Dendritic cell treated with granulocyte-macrophage colony-stimulating factor and Interleukin-4, amounts not matched to agents 40 ng/mL and 50 ng/mL, for 4 days (primary cell): ENCODE measurements at regions not wholly inside any gene's neighbourhood (a gene's known extent, or its start where the extent isn't known, plus 50 kb on each side); places are given as distances from the start of the nearest gene placed in this dataset.

Source experiments
- H3K27ac Mint-ChIP-seq: one replicate; pipeline ENCODE4 v1.8.0; 2022; ENCODE audit warnings: mild to moderate bottlenecking, mixed read lengths
- H3K27me3 Mint-ChIP-seq: one replicate; pipeline ENCODE4 v1.8.0; 2022; ENCODE audit warnings: mild to moderate bottlenecking, mixed read lengths
- H3K36me3 Mint-ChIP-seq: one replicate; pipeline ENCODE4 v1.8.0; 2022; ENCODE audit warnings: low read depth, mixed read lengths
- H3K4me1 Mint-ChIP-seq: one replicate; pipeline ENCODE4 v1.8.0; 2022; ENCODE audit warnings: low read depth, mixed read lengths
- H3K4me3 Mint-ChIP-seq: one replicate; pipeline ENCODE4 v1.8.0; 2022; ENCODE audit warnings: mild to moderate bottlenecking, moderate library complexity, mixed read lengths
- H3K9me3 Mint-ChIP-seq: one replicate; pipeline ENCODE4 v1.8.0; 2022; ENCODE audit warnings: mixed read lengths
- intact Hi-C: fragments of 100-400 bp; cut with micrococcal nuclease; formaldehyde crosslinking; loops from one replicate; pipeline ENCODE4 v1.15.0; 2022

DNA sequence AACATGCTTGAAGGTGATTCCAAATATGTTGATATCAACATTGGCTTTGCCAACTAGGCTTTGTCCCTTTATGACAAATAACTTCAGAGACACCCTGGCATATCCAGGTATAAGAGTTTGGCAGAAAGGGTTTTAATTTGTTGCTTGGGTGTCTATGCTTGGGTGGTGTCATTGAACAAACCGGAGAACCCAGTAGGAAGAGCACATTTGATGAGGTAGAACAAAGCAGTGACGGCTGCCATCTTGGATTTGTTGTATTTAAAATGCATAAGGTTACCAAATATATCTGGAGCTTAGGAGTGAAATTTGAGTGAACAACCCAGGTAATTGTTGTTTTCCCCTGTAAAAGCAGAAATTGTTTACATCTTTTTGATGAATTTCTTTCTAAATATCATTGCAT, 503.7 kb upstream of the JARID2 start:
- intact Hi-C loops: no loop called here
- no peaks in the 10 kb centered on the region for H3K9me3 Mint-ChIP-seq
- no peaks in the 10 kb centered on the region for H3K27me3 Mint-ChIP-seq
- peaks cover 69% of the 10 kb centered on the region for H3K4me1 Mint-ChIP-seq
- H3K4me3 Mint-ChIP-seq: no peak overlapping the region
- no peaks in the 10 kb centered on the region for H3K36me3 Mint-ChIP-seq
- H3K27ac Mint-ChIP-seq: no peak overlapping the region

- intact Hi-C loops: no loop called here
- Mint-ChIP-seq H3K27ac (peak overlapping the region; percentile 85), H3K27me3 (no peaks in the 10 kb centered on the region), H3K4me3 (no peak overlapping the region), H3K9me3 (no peaks in the 10 kb centered on the region), H3K36me3 (no peaks in the 10 kb centered on the region), H3K4me1 (peaks cover 64% of the 10 kb centered on the region)
Measured at GRCh38 chr6:14742680-14743079, 503.2 kb upstream of the JARID2 start.

- Mint-ChIP-seq H3K27me3 (no peaks in the 10 kb centered on the region), H3K4me3 (no peak overlapping the region), H3K27ac (peak overlapping the region; percentile 85), H3K9me3 (no peaks in the 10 kb centered on the region), H3K4me1 (peaks cover 65% of the 10 kb centered on the region), H3K36me3 (no peaks in the 10 kb centered on the region)
- intact Hi-C loops: no loop called here
Measured at GRCh38 chr6:14743144-14743473, 502.8 kb upstream of the JARID2 start.

DNA sequence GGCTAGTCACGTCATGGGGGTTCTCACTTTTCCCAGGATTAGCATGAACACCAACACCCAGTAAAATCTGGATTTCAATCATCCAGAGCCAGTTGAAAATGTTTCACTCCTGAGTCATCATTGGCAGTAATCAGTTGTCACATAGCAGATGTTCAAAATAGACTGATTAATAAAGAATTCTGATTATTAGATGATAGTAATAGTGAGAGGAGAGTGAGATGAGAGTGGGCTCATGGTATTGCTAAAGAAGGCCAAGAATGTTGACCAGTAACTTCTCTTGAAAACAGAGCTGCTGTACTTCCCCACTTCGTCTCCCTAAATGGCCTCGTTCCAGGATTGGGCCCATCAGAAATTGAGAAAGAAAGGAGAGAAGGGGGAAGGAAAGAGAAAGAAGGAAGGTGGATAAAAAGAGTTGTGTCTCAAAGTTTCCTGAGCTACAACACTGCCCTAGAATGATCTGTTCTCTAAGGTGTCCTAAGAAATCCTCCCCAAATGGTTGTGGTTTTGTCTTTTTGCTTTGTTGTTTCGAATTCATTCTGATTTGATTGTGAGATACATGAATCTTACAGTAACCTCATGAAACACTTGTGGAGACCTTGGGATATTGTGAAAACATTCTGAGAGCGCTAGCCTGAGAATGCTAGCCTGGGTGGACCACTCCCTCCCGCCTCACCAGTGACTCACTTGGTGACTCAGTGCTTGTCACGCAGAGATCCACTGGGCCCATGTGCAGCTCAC, 502.2 kb upstream of the JARID2 start:
- H3K36me3 Mint-ChIP-seq: no peaks in the 10 kb centered on the region
- peak overlapping the region; percentile 85 for H3K27ac Mint-ChIP-seq
- no peaks in the 10 kb centered on the region for H3K27me3 Mint-ChIP-seq
- H3K9me3 Mint-ChIP-seq: no peaks in the 10 kb centered on the region
- intact Hi-C loops: no loop called here
- no peak overlapping the region for H3K4me3 Mint-ChIP-seq
- peaks cover 64% of the 10 kb centered on the region for H3K4me1 Mint-ChIP-seq

- H3K27me3 Mint-ChIP-seq: no peaks in the 10 kb centered on the region
- H3K27ac Mint-ChIP-seq: peak overlapping the region; percentile 85
- no peak overlapping the region for H3K4me3 Mint-ChIP-seq
- H3K36me3 Mint-ChIP-seq: no peaks in the 10 kb centered on the region
- intact Hi-C loops: no loop called here
- peaks cover 64% of the 10 kb centered on the region for H3K4me1 Mint-ChIP-seq
- H3K9me3 Mint-ChIP-seq: no peaks in the 10 kb centered on the region
Measured at GRCh38 chr6:14744212-14744556, 501.7 kb upstream of the JARID2 start.

DNA sequence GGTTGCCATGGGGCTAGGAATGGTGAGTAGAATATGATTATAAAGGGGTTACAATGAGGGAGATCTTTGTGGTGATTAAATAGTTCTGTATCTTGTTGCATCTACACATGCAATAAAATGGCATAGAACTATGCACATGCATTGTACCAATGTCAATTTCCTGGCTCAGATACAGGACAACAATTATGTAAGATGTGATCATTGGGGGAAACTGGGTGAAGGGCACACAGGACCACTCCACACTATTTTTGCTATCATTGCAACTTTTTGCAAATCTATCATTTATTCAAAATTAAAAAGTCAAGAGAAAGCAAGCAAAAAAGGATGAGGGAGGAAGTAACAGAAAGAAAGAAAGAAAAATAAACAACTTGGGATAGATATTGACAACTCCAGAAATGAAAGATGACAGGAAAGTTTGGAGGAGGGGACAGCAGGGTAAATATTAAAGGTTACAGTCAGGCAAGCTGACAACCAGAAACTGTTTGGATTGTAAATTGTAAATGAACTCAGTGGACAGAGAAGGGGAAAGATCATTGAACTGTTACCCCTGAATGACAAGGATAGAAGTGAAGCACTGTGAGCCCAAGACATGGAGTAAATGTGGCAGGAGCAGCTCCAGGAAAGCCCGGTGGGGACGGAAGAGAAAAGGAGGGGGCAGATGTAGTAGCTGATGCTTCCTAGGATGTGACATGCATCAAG, 499.6 kb upstream of the JARID2 start:
- H3K4me3 Mint-ChIP-seq: no peak overlapping the region
- H3K27me3 Mint-ChIP-seq: no peaks in the 10 kb centered on the region
- H3K9me3 Mint-ChIP-seq: no peaks in the 10 kb centered on the region
- intact Hi-C loops: no loop called here
- H3K36me3 Mint-ChIP-seq: no peaks in the 10 kb centered on the region
- H3K27ac Mint-ChIP-seq: no peak overlapping the region
- H3K4me1 Mint-ChIP-seq: peaks cover 49% of the 10 kb centered on the region

DNA sequence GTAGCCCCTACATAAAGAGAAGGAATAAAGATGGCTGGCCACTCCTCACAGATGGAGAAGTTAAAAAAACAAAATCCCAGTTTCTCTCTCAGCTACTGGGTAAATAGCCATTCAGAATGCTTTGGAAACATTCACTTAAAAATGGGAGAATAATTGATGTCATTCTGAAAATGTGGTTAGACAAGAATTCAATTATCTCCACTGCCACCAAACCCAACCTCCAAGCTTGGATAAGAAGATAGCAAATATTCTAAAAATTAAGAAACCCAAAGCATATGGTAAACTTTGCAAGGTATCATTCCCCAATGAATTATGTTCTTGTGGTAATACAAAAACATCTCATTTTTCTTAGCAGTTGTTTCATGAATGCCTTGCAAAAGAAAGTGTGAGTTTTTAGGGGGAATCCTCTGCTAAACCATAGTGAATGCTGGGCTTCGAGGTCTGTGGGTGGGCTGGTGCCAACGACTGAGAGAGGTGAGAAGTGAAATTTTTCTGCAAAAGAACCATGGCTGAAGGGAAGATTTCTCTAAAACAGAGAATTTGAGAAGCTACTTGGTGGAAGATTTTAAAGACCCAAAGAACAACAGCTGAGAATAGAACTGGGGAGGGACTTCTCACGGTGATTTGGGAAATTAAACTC, 497.9 kb upstream of the JARID2 start:
- Mint-ChIP-seq H3K4me3 (no peak overlapping the region), H3K4me1 (peaks cover 35% of the 10 kb centered on the region), H3K9me3 (no peaks in the 10 kb centered on the region), H3K27ac (no peak overlapping the region), H3K27me3 (no peaks in the 10 kb centered on the region), H3K36me3 (no peaks in the 10 kb centered on the region)
- intact Hi-C loops: no loop called here

DNA sequence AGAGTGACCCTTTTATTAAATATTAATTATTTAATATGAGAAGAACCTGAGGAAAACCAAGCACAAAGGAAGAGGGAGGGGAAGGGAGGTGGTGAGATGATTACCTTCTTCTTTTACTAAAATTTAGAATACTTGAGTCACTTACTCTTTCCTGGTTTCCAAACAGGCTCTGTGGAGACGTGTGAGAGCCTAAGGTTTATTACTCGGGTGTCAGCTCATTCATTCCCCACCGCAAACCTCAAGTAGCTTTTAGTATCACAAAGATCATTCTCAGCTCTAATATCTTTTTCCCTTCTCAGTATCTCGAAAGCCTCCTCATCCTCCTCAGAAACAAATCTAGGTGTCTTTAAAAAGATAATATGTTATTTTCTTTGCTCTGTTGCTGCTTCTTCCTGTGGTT, 497.2 kb upstream of the JARID2 start:
- Mint-ChIP-seq H3K4me3 (no peak overlapping the region), H3K27me3 (no peaks in the 10 kb centered on the region), H3K4me1 (peaks cover 29% of the 10 kb centered on the region), H3K27ac (no peak overlapping the region), H3K9me3 (no peaks in the 10 kb centered on the region), H3K36me3 (no peaks in the 10 kb centered on the region)
- intact Hi-C loops: no loop called here

GRCh38 chr6:14750059-14750661, 495.7 kb upstream of the JARID2 start:
- Mint-ChIP-seq H3K4me3 (no peak overlapping the region), H3K4me1 (peaks cover 22% of the 10 kb centered on the region), H3K27ac (no peak overlapping the region)

DNA sequence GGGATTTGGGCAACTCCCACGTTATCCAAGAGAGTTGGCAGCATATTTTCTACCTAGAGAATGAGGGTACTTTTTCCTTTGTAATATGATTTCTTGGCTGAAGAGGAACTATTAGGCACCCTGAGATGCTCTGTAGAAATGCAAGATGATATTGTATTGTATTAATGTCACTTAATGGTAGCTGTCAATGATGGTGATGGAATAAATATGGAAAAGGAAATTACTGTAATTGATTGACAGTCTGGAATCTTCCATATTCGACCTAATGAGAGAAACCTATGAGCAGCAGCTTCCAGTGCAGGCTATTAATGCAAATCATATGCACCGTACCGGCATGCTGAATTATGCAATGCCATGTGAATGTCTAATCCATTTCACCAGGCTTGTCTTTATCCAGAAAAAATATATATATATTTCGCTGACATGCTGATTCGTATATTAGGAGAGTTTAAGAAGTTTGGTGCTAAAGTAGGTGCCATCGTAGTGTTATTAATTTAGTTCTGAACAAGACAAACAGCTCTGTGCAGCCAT, 494.2 kb upstream of the JARID2 start:
- Mint-ChIP-seq H3K27ac (no peak overlapping the region), H3K27me3 (no peaks in the 10 kb centered on the region), H3K4me1 (peaks cover 27% of the 10 kb centered on the region), H3K4me3 (no peak overlapping the region), H3K9me3 (no peaks in the 10 kb centered on the region), H3K36me3 (no peaks in the 10 kb centered on the region)
- intact Hi-C loops: no loop called here

More at GRCh38 chr6:14750059-14750661, 495.7 kb upstream of the JARID2 start:
- no peaks in the 10 kb centered on the region for H3K27me3 Mint-ChIP-seq
- intact Hi-C loops: no loop called here
- no peaks in the 10 kb centered on the region for H3K36me3 Mint-ChIP-seq
- H3K9me3 Mint-ChIP-seq: no peaks in the 10 kb centered on the region

GRCh38 chr6:14754751-14755513, 490.9 kb upstream of the JARID2 start:
- Mint-ChIP-seq H3K27ac (peak overlapping the region; percentile 41), H3K27me3 (no peaks in the 10 kb centered on the region), H3K4me1 (peaks cover 40% of the 10 kb centered on the region), H3K36me3 (no peaks in the 10 kb centered on the region), H3K9me3 (no peaks in the 10 kb centered on the region), H3K4me3 (no peak overlapping the region)
- intact Hi-C loops: no loop called here

DNA sequence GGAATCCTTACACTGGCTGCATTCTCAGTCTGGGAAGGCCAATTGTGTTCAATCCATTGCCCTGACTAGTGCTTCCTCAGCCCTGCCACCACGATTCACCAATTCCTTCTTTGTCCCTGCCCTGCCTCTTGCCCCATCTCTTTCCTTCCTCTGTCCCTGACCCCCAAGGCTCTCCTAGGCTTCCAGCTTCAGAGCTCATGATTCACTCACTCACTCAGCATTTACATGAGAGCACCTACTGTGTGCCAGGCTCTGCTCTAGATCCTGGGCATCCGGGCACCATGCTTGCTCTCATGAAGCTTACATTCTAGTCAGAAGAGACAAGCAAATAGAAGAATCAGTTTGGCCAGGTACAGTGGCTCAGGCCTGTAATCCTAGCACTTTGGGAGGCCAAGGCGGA, 489.5 kb upstream of the JARID2 start:
- intact Hi-C loops: no loop called here
- Mint-ChIP-seq H3K27ac (peak overlapping the region; percentile 41), H3K4me1 (peaks cover 44% of the 10 kb centered on the region), H3K9me3 (no peaks in the 10 kb centered on the region), H3K27me3 (no peaks in the 10 kb centered on the region), H3K4me3 (no peak overlapping the region), H3K36me3 (no peaks in the 10 kb centered on the region)

DNA sequence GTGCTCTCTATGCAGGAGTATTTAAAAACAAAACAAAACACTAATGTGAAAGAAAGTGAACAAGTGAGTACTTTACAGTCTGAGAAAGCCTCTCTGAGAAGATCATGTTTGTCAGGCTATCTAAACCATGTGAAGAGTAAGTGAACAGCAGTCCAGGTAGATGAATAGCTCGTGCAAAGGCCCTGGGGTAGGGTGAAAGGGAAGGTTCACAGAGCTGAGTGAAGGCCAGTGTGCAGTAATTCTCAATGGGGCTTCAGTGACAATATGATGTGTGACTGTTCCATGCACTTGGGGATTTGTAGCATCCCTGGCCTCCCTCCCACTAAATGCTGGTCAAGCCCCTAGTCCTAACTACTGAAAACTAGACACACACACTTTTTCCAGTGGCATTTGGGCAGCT, 488.9 kb upstream of the JARID2 start:
- Mint-ChIP-seq H3K4me3 (peak overlapping the region; percentile 17), H3K36me3 (no peaks in the 10 kb centered on the region), H3K27me3 (no peaks in the 10 kb centered on the region), H3K9me3 (no peaks in the 10 kb centered on the region), H3K27ac (peak overlapping the region; percentile 41), H3K4me1 (peaks cover 44% of the 10 kb centered on the region)
- intact Hi-C loops: no loop called here
